Neural cell (in vitro differentiated cells): ENCODE measurements at regions not wholly inside any gene's neighbourhood (a gene's known extent, or its start where the extent isn't known, plus 50 kb on each side); places are given as distances from the start of the nearest gene placed in this dataset.

Experiments
- H2AFZ ChIP-seq: fragments of 200-600, 300-800 bp; sonication (generic), shearing (Covaris generic); 2 replicates; pipeline ENCODE4 v1.6.0; 2014; ENCODE audit warnings: low read depth, mild to moderate bottlenecking, antibody characterized with exemption, low read length, moderate library complexity
- H3F3A ChIP-seq: fragments of 200-600 bp; shearing (Covaris generic); 2 replicates; pipeline ENCODE4 v1.6.1; 2016; ENCODE audit warnings: mild to moderate bottlenecking, moderate library complexity, mixed read lengths, antibody characterized with exemption, low read length; ENCODE audit not compliant: insufficient read depth, poor library complexity, severe bottlenecking
- H3K27ac ChIP-seq: fragments of 200-600, 300-800 bp; sonication (generic), shearing (Covaris generic); 2 replicates; pipeline ENCODE4 v1.5.1; 2014; ENCODE audit warnings: mild to moderate bottlenecking, low read length, moderate library complexity
- H3K27me3 ChIP-seq: fragments of 300-800, 200-600 bp; sonication (generic), shearing (Covaris generic); 2 replicates; pipeline ENCODE4 v1.6.0; 2014; ENCODE audit warnings: mild to moderate bottlenecking, low read depth, low read length, moderate library complexity; ENCODE audit not compliant: insufficient read depth
- H3K36me3 ChIP-seq: fragments of 300-800, 200-600 bp; sonication (generic), shearing (Covaris generic); 2 replicates; pipeline ENCODE4 v1.5.1; 2014; ENCODE audit warnings: mild to moderate bottlenecking, antibody characterized with exemption, low read length, moderate library complexity; ENCODE audit not compliant: insufficient read depth
- H3K4me2 ChIP-seq: fragments of 300-800, 200-600 bp; sonication (generic), shearing (Covaris generic); 2 replicates; pipeline ENCODE4 v1.6.0; 2014; ENCODE audit warnings: mild to moderate bottlenecking, low read length
- H3K4me3 ChIP-seq: fragments of 300-800, 200-600 bp; sonication (generic), shearing (Covaris generic); 2 replicates; pipeline ENCODE4 v1.5.1; 2014; ENCODE audit warnings: mild to moderate bottlenecking, low read length, moderate library complexity
- H3K79me2 ChIP-seq: fragments of 200-600 bp; shearing (Covaris generic); replicated peaks from 2 replicates; pipeline ENCODE4 v1.6.0; 2014; ENCODE audit warnings: mild to moderate bottlenecking, low read length, moderate library complexity; ENCODE audit not compliant: insufficient read depth
- H3K9ac ChIP-seq: fragments of 300-800, 200-600 bp; sonication (generic), shearing (Covaris generic); 2 replicates; pipeline ENCODE4 v1.6.1; 2016; ENCODE audit warnings: mild to moderate bottlenecking, low read length, mixed read lengths
- H3K9me2 ChIP-seq: fragments of 200-600 bp; shearing (Covaris generic); 2 replicates; pipeline ENCODE4 v1.6.1; 2016; ENCODE audit warnings: mild to moderate bottlenecking, low read length, mixed read lengths; ENCODE audit not compliant: insufficient read depth
- H3K9me3 ChIP-seq: fragments of 200-600, 300-800 bp; sonication (generic), shearing (Covaris generic); 2 replicates; pipeline ENCODE4 v1.6.1; 2016; ENCODE audit warnings: mild to moderate bottlenecking, mixed run types, low read length, moderate library complexity, mixed read lengths
- H4K20me1 ChIP-seq: fragments of 200-600 bp; shearing (Covaris generic); 2 replicates; pipeline ENCODE4 v1.6.1; 2016; ENCODE audit warnings: mild to moderate bottlenecking, mixed run types; ENCODE audit not compliant: insufficient read depth
- EP300 ChIP-seq: fragments of 450-650 bp; conservative IDR thresholded peaks from 2 replicates; pipeline ENCODE4 v1.6.1; 2014; ENCODE audit warnings: antibody characterized with exemption, mild to moderate bottlenecking, moderate library complexity; ENCODE audit not compliant: poor library complexity, severe bottlenecking
- EZH2 ChIP-seq: fragments of 200-600, 300-800 bp; shearing (Covaris generic), sonication (generic); IDR thresholded peaks from 2 replicates; pipeline ENCODE4 v1.6.1; 2014; ENCODE audit warnings: antibody characterized with exemption, low read length, borderline replicate concordance, mild to moderate bottlenecking; ENCODE audit not compliant: insufficient read depth, poor library complexity, severe bottlenecking
- MXI1 ChIP-seq: fragments of 450-650 bp; conservative IDR thresholded peaks from 2 replicates; pipeline ENCODE4 v1.6.1; 2014; ENCODE audit warnings: antibody characterized with exemption, mild to moderate bottlenecking; ENCODE audit not compliant: poor library complexity, severe bottlenecking
- POLR2AphosphoS5 ChIP-seq: IDR thresholded peaks from 2 replicates; pipeline ENCODE4 v1.6.1; 2012
- RAD21 ChIP-seq: fragments of 450-650 bp; conservative IDR thresholded peaks from 2 replicates; pipeline ENCODE4 v1.6.1; 2014; ENCODE audit warnings: antibody characterized with exemption, mild to moderate bottlenecking, moderate library complexity
- SMC3 ChIP-seq: fragments of 450-650 bp; conservative IDR thresholded peaks from 2 replicates; pipeline ENCODE4 v1.6.1; 2014; ENCODE audit warnings: antibody characterized with exemption, mild to moderate bottlenecking, moderate library complexity; ENCODE audit not compliant: poor library complexity
- TAF1 ChIP-seq: IDR thresholded peaks from 2 replicates; pipeline ENCODE4 v1.6.1; 2012; ENCODE audit warnings: low read depth
- TF ChIP-seq, protein P1 (sequence below): fragments of 450-650 bp; IDR thresholded peaks from 2 replicates; pipeline ENCODE4 v1.5.1; 2014; ENCODE audit warnings: antibody characterized with exemption, mild to moderate bottlenecking, moderate library complexity; ENCODE audit not compliant: poor library complexity, severe bottlenecking
- TF ChIP-seq, protein P2 (sequence below): IDR thresholded peaks from 2 replicates; pipeline ENCODE4 v1.6.1; 2012; ENCODE audit warnings: borderline replicate concordance

DNA sequence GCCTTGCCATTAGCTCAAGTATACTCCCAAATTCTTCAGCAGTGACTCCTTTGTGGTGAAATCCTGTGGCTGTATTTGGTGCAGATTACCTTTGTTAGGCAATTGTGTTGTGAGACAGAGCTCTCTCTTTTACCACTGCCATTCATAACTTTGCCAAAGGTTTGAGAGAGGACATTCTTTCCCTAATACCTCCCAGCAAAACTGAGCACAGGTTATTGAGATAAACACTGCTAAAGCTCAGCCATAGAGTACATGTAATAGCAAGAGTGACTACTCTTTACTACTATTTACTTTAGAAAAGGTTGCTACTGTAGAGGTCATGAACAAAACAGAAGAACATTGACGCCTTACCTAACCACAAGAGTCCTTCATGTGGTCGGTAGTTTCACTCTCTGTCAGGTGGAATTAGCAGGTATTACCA is 514.0 kb upstream of the ADAMTS5 start:
- Histone ChIP-seq H3K4me2 (no peak overlapping the region), H3K27me3 (no peaks in the 10 kb centered on the region), H3K9me3 (no peaks in the 10 kb centered on the region), H3K36me3 (no peaks in the 10 kb centered on the region), H4K20me1 (no peaks in the 10 kb centered on the region), H3K9me2 (no peaks in the 10 kb centered on the region), H3K9ac (no peak overlapping the region), H3F3A (no peaks in the 10 kb centered on the region), H3K4me3 (no peak overlapping the region), H3K79me2 (no peaks in the 10 kb centered on the region), H3K27ac (no peak overlapping the region), H2AFZ (no peak overlapping the region)
- TF ChIP-seq POLR2AphosphoS5 = no peak
- no peak for TF ChIP-seq SMC3
- TF ChIP-seq MXI1 = no peak
- TF ChIP-seq RAD21 = no peak
- TF ChIP-seq EP300 = no peak
- TF ChIP-seq, protein P1, sequence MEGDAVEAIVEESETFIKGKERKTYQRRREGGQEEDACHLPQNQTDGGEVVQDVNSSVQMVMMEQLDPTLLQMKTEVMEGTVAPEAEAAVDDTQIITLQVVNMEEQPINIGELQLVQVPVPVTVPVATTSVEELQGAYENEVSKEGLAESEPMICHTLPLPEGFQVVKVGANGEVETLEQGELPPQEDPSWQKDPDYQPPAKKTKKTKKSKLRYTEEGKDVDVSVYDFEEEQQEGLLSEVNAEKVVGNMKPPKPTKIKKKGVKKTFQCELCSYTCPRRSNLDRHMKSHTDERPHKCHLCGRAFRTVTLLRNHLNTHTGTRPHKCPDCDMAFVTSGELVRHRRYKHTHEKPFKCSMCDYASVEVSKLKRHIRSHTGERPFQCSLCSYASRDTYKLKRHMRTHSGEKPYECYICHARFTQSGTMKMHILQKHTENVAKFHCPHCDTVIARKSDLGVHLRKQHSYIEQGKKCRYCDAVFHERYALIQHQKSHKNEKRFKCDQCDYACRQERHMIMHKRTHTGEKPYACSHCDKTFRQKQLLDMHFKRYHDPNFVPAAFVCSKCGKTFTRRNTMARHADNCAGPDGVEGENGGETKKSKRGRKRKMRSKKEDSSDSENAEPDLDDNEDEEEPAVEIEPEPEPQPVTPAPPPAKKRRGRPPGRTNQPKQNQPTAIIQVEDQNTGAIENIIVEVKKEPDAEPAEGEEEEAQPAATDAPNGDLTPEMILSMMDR = no peak
- TF ChIP-seq, protein P2, sequence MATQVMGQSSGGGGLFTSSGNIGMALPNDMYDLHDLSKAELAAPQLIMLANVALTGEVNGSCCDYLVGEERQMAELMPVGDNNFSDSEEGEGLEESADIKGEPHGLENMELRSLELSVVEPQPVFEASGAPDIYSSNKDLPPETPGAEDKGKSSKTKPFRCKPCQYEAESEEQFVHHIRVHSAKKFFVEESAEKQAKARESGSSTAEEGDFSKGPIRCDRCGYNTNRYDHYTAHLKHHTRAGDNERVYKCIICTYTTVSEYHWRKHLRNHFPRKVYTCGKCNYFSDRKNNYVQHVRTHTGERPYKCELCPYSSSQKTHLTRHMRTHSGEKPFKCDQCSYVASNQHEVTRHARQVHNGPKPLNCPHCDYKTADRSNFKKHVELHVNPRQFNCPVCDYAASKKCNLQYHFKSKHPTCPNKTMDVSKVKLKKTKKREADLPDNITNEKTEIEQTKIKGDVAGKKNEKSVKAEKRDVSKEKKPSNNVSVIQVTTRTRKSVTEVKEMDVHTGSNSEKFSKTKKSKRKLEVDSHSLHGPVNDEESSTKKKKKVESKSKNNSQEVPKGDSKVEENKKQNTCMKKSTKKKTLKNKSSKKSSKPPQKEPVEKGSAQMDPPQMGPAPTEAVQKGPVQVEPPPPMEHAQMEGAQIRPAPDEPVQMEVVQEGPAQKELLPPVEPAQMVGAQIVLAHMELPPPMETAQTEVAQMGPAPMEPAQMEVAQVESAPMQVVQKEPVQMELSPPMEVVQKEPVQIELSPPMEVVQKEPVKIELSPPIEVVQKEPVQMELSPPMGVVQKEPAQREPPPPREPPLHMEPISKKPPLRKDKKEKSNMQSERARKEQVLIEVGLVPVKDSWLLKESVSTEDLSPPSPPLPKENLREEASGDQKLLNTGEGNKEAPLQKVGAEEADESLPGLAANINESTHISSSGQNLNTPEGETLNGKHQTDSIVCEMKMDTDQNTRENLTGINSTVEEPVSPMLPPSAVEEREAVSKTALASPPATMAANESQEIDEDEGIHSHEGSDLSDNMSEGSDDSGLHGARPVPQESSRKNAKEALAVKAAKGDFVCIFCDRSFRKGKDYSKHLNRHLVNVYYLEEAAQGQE = no peak
- no peak for TF ChIP-seq EZH2
- no peak for TF ChIP-seq TAF1

DNA sequence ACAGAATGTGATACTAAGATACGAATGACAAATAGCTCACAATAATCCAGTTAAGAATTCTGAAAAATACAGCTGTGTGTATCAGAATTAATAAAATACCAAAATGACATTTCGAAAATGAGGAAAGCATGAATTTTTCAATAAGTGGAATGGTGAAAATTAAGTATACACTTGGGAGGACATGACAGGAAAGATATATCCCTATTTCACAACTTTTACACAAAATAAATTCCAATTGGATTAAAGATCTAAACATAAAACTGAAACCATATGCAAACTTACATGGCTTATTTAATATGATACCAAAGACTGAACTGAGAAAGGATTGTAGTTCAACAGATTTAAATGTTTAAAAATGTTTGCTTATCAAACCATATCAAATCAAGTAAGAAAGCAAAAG is 510.4 kb upstream of the ADAMTS5 start:
- Histone ChIP-seq H3K9me2 (no peaks in the 10 kb centered on the region), H3K27me3 (no peaks in the 10 kb centered on the region), H2AFZ (no peak overlapping the region), H3K9ac (no peak overlapping the region), H3K9me3 (no peaks in the 10 kb centered on the region), H3K27ac (no peak overlapping the region), H3K4me2 (no peak overlapping the region), H3K79me2 (no peaks in the 10 kb centered on the region), H3K36me3 (no peaks in the 10 kb centered on the region), H3F3A (no peaks in the 10 kb centered on the region), H3K4me3 (no peak overlapping the region), H4K20me1 (no peaks in the 10 kb centered on the region)
- TF ChIP-seq TAF1 (no peak), EP300 (no peak), POLR2AphosphoS5 (no peak), MXI1 (no peak), SMC3 (no peak), EZH2 (no peak)
- TF ChIP-seq, protein P2 = no peak
